PFSK-1 (cell line): ENCODE measurements at regions not wholly inside any gene's neighbourhood (a gene's known extent, or its start where the extent isn't known, plus 50 kb on each side); places are given as distances from the start of the nearest gene placed in this dataset.

Experiments used
- FOXP2 ChIP-seq: optimal IDR thresholded peaks from 2 replicates; pipeline ENCODE3; 2011; ENCODE audit warnings: borderline replicate concordance, control low read depth, inconsistent platforms; ENCODE audit not compliant: insufficient read depth; ENCODE audit errors: extremely low read length, extremely low read depth
- POLR2AphosphoS5 ChIP-seq: IDR thresholded peaks from 2 replicates; pipeline ENCODE4 v1.6.1; 2012; ENCODE audit warnings: low read depth, mild to moderate bottlenecking, control low read depth, low read length, moderate library complexity
- REST ChIP-seq, 2 experiments: IDR thresholded peaks; 2 replicates each; pipeline versions ENCODE4 v1.6.1 to v1.8.0; 2011 to 2012; ENCODE audit warnings: low read depth in 2 of 2, low read length in 2 of 2, control low read depth in 1 of 2, inconsistent platforms in 1 of 2, mild to moderate bottlenecking in 1 of 2, moderate library complexity in 1 of 2; ENCODE audit not compliant: insufficient read depth in 1 of 2
- SIN3A ChIP-seq: IDR thresholded peaks from 2 replicates; pipeline ENCODE4 v1.6.1; 2012; ENCODE audit warnings: mild to moderate bottlenecking, low read length, moderate library complexity, borderline replicate concordance; ENCODE audit not compliant: insufficient read depth
- TAF1 ChIP-seq: IDR thresholded peaks from 2 replicates; pipeline ENCODE4 v1.6.1; 2012; ENCODE audit warnings: low read length, control low read depth, borderline replicate concordance; ENCODE audit not compliant: insufficient read depth

GRCh38 chr10:106317554-106317953 is 847.0 kb downstream of the SORCS1 start:
- TF ChIP-seq SIN3A (no peak), TAF1 (no peak), POLR2AphosphoS5 (no peak), REST (IDR thresholded peaks at IDR 0.05; ENCODE audit: insufficient read depth in 1 of 2, low read depth in 2 of 2, low read length in 2 of 2) (no peak), FOXP2 (no peak)

GRCh38 chr10:106313041-106313440 is 851.5 kb downstream of the SORCS1 start:
- TF ChIP-seq POLR2AphosphoS5: no peak
- TF ChIP-seq TAF1: no peak
- no peak for TF ChIP-seq FOXP2
- TF ChIP-seq REST (IDR thresholded peaks at IDR 0.05; ENCODE audit: insufficient read depth in 1 of 2, low read depth in 2 of 2, low read length in 2 of 2): no peak
- no peak for TF ChIP-seq SIN3A

GRCh38 chr10:106312087-106312486 is 852.4 kb downstream of the SORCS1 start:
- TF ChIP-seq REST (IDR thresholded peaks at IDR 0.05; ENCODE audit: insufficient read depth in 1 of 2, low read depth in 2 of 2, low read length in 2 of 2) (no peak), TAF1 (no peak), FOXP2 (no peak), SIN3A (no peak), POLR2AphosphoS5 (no peak)

GRCh38 chr10:106311590-106311989 is 852.9 kb downstream of the SORCS1 start:
- TF ChIP-seq POLR2AphosphoS5: no peak
- no peak for TF ChIP-seq SIN3A

- TF ChIP-seq POLR2AphosphoS5 (no peak), TAF1 (no peak), REST (IDR thresholded peaks at IDR 0.05; ENCODE audit: insufficient read depth in 1 of 2, low read depth in 2 of 2, low read length in 2 of 2) (no peak), FOXP2 (no peak), SIN3A (no peak)
These were observed 853.9 kb downstream of the SORCS1 start for GRCh38 chr10:106310596-106310995.
